ENCODE measurements at regions not wholly inside any gene's neighbourhood (a gene's known extent, or its start where the extent isn't known, plus 50 kb on each side); places are given as distances from the start of the nearest gene placed in this dataset.

GRCh38 chr5:162240734-162241133 is 173.2 kb downstream of the GABRG2 start:
- TF ChIP-seq SREBF2 (IDR thresholded peaks at IDR 0.05) (no peak), CTCF (IDR thresholded peaks at IDR 0.05) (no peak), REST (IDR thresholded peaks at IDR 0.05) (no peak), HOXA7 (CRISPR knock-in tag; IDR thresholded peaks at IDR 0.05) (no peak), CHD2 (IDR thresholded peaks at IDR 0.05; ENCODE audit: low read length, partially characterized antibody) (no peak), JUNB (IDR thresholded peaks at IDR 0.05) (no peak), RFX5 (IDR thresholded peaks at IDR 0.05) (no peak), MAX (IDR thresholded peaks at IDR 0.05) (no peak), RAD21 (conservative IDR thresholded peaks at IDR 0.05 in 1 of 2, IDR thresholded peaks at IDR 0.05 in 1 of 2) (no peak)
